Bronchial epithelial cell (primary cell): ENCODE measurements at regions not wholly inside any gene's neighbourhood (a gene's known extent, or its start where the extent isn't known, plus 50 kb on each side); places are given as distances from the start of the nearest gene placed in this dataset.

ENCODE experiments used
- DNase-seq: peaks from one replicate; pipeline ENCODE4 v3.0.0-alpha.2; 2010; ENCODE audit warnings: low read depth
- FAIRE-seq: peaks from 2 replicates; lab custom pipeline; 2011; peaks lifted over from hg19 to GRCh38; lab: Jason Lieb, UNC
- H3K27me3 ChIP-seq: 2 replicates; pipeline ENCODE4 v1.5.1; 2011; ENCODE audit warnings: low read length; ENCODE audit not compliant: control insufficient read depth, insufficient read depth
- H3K36me3 ChIP-seq: 2 replicates; pipeline ENCODE4 v1.5.1; 2011; ENCODE audit warnings: low read length; ENCODE audit not compliant: control insufficient read depth, insufficient read depth
- H3K4me3 ChIP-seq: 2 replicates; pipeline ENCODE4 v1.5.1; 2011; ENCODE audit warnings: mild to moderate bottlenecking, low read depth, low read length, control low read depth
- TF ChIP-seq, protein P1 (sequence below): IDR thresholded peaks from 2 replicates; pipeline ENCODE4 v1.5.1; 2011; ENCODE audit warnings: mild to moderate bottlenecking, moderate library complexity, low read length, control low read depth, inconsistent platforms; ENCODE audit not compliant: insufficient read depth, severe bottlenecking

DNA sequence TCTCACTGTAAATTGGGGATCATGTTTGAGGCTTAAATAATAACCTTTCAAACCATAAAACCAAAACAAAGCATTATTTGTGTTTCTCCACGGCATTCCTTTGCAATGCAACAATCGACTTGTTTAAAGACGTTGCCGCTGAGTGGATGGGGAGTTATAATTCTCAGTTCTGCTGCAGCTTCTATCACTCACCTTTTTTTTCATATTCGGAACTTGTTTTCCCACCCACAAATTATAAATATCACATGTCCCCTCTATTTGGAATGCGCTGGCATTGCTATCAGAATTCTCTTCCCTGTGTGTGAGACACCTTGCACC, 372.8 kb upstream of the SMIM21 start:
- no peak for FAIRE-seq
- TF ChIP-seq, protein P1, sequence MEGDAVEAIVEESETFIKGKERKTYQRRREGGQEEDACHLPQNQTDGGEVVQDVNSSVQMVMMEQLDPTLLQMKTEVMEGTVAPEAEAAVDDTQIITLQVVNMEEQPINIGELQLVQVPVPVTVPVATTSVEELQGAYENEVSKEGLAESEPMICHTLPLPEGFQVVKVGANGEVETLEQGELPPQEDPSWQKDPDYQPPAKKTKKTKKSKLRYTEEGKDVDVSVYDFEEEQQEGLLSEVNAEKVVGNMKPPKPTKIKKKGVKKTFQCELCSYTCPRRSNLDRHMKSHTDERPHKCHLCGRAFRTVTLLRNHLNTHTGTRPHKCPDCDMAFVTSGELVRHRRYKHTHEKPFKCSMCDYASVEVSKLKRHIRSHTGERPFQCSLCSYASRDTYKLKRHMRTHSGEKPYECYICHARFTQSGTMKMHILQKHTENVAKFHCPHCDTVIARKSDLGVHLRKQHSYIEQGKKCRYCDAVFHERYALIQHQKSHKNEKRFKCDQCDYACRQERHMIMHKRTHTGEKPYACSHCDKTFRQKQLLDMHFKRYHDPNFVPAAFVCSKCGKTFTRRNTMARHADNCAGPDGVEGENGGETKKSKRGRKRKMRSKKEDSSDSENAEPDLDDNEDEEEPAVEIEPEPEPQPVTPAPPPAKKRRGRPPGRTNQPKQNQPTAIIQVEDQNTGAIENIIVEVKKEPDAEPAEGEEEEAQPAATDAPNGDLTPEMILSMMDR = no peak

DNA sequence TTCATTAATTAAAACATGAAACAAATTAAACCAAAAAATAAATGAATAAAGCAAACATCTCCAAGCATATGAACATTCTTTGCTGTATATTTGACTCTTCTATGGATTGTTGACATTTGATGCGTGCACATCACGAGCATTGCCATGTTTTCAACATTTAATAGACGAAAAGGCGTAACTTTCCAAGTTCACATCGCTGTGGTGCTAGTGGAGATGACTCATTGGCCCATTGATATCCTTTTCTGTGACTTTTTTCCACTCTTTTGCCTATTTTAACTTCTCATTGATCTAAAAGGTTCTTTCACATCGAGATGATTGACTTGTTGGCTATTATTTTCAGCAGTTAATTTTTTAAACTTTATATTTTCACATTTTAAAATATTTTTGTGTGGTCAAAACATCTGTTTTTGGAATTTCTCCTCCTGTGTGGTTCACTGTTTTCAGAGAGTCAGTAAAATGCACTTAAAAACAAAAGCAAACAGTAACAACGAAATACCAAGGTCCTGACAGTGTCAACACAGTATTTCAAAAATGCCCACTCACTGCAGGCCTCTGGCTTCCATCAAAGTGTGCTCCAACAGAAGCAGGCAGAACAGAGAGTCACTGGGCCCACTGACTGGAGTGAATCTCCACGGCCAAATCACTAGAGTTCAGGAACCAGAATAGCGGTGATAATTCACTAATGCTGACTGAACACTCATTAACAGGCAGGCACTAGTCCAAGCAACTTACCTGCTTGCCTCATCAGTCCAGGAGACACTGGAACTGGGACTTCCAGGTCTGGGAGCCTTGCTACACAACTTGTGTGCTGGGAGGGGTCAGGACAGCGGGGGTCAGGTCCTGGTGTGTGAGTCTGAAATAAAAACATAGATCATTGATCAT, 372.2 kb upstream of the SMIM21 start:
- DNase-seq = no peak
- Histone ChIP-seq H3K4me3 (no peak overlapping the region), H3K27me3 (no peaks in the 10 kb centered on the region), H3K36me3 (no peaks in the 10 kb centered on the region)
- TF ChIP-seq, protein P1 = no peak
- FAIRE-seq = no peak

More for the DNA sequence above, 372.8 kb upstream of the SMIM21 start:
- Histone ChIP-seq H3K36me3 (no peaks in the 10 kb centered on the region), H3K27me3 (no peaks in the 10 kb centered on the region), H3K4me3 (no peak overlapping the region)
- DNase-seq = no peak

DNA sequence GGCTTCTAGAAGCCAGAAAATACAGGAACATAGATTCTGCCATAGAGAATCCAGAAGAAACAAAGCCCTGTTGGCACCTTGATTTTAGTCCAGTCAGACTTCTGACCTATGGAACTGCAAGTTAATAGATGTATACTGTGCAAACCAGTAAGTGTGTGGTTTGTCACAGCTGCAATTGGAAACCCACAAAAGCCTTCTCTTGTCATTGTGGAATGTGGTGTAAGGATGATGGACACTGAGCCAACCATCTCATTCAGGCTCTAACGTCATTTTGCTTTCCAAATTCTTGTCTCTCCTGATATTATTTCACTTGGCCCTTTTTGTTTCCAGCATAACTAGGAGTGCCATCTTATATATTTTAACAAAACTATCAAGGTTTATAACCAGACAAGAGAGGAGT, 369.5 kb upstream of the SMIM21 start:
- H3K36me3 ChIP-seq = no peaks in the 10 kb centered on the region
- no peaks in the 10 kb centered on the region for H3K27me3 ChIP-seq
- no peak for FAIRE-seq
- TF ChIP-seq, protein P1 = no peak
- H3K4me3 ChIP-seq = no peak overlapping the region
- DNase-seq = no peak

DNA sequence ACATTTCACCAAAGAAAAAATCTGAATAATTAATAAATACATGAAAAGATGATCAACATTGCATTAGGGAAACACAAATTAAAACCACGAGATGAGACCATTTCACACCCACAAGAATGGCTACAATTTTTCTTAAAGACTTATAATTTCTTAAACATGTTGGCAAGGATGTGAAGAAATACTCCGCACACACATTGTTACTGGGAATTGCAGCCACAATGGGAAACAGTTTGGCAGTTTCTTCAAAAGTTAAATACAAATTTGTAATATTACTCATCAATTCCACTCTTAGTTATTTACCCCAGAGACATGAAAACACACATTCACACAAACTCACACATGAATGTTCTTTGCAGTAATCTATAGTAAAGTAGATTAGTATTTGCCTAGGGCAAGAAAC, 363.3 kb upstream of the SMIM21 start:
- no peak for DNase-seq
- FAIRE-seq = no peak
- no peak overlapping the region for H3K4me3 ChIP-seq
- no peaks in the 10 kb centered on the region for H3K36me3 ChIP-seq
- TF ChIP-seq, protein P1 = no peak
- no peaks in the 10 kb centered on the region for H3K27me3 ChIP-seq

DNA sequence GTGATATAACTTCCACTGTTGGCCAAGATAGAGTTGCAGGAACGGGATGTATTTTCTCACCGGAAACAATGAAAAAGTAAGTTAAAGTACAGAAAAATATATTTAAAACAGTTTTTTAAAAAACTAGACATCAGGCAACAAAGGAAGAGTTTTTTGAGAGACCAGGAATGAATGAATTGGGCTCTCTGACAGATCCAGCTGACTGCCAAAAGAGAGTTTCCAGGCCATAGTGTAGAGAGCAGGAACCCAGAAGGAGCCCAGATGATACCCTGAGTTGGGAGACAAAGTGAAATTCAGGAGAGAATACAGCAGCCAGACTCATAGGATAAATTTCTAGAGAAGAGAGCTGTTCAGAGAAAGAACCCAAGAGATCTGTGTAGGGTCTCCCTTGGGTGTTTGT, 362.6 kb upstream of the SMIM21 start:
- Histone ChIP-seq H3K36me3 (no peaks in the 10 kb centered on the region), H3K27me3 (no peaks in the 10 kb centered on the region), H3K4me3 (no peak overlapping the region)
- TF ChIP-seq, protein P1 = no peak
- DNase-seq (no peak), FAIRE-seq (no peak)

DNA sequence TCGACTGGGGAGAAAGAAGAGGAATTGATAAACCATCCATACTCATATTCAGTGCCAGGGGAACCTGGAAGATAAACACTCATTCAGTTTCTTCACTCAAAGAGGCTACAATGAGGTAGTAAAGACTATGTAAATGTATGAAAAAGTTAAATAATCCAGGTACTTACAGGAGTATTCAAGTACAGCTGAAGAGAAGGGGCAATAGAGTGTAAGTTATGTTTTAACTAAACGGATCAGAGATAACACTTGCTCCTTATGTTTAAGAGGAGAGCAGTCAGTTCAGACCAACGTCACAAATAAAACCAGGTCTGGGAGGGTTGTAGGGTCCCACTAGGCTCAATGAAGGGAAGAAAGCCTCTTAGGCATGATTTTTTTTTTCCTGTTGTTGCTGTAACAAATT, 358.3 kb upstream of the SMIM21 start:
- H3K27me3 ChIP-seq = no peaks in the 10 kb centered on the region
- FAIRE-seq = no peak
- no peaks in the 10 kb centered on the region for H3K36me3 ChIP-seq

More for the DNA sequence above, 358.3 kb upstream of the SMIM21 start:
- DNase-seq = no peak
- H3K4me3 ChIP-seq = no peak overlapping the region
- TF ChIP-seq, protein P1 = no peak
